Liver (tissue), 3 donors: ENCODE measurements at regions not wholly inside any gene's neighbourhood (a gene's known extent, or its start where the extent isn't known, plus 50 kb on each side); places are given as distances from the start of the nearest gene placed in this dataset.

ENCODE experiments used
- ATF3 ChIP-seq: IDR thresholded peaks from 2 replicates; pipeline ENCODE4 v1.6.1; 2016; ENCODE audit warnings: antibody characterized with exemption
- CTCF ChIP-seq: fragments of 150-350 bp; IDR thresholded peaks from 2 replicates; pipeline ENCODE4 v1.5.1; 2017; ENCODE audit warnings: improper control_type of control experiment, low read depth, low read length; ENCODE audit not compliant: missing input control
- FOXA2 ChIP-seq: IDR thresholded peaks from 2 replicates; pipeline ENCODE4 v1.6.1; 2016; ENCODE audit warnings: antibody characterized with exemption
- HNF4A ChIP-seq, 2 donors: conservative IDR thresholded peaks; 2 replicates each; pipeline ENCODE4 v1.6.1; 2016; ENCODE audit warnings: antibody characterized with exemption in 2 of 2, mild to moderate bottlenecking in 2 of 2
- RAD21 ChIP-seq, 2 donors: IDR thresholded peaks; 2 replicates each; pipeline ENCODE4 v1.6.1; 2016; ENCODE audit warnings: antibody characterized with exemption in 2 of 2, mild to moderate bottlenecking in 2 of 2
- REST ChIP-seq: IDR thresholded peaks from 2 replicates; pipeline ENCODE4 v1.6.1; 2016; ENCODE audit warnings: antibody characterized with exemption, mild to moderate bottlenecking
- SP1 ChIP-seq: IDR thresholded peaks from 2 replicates; pipeline ENCODE4 v1.6.1; 2018; ENCODE audit warnings: antibody characterized with exemption, mild to moderate bottlenecking
- TAF1 ChIP-seq: conservative IDR thresholded peaks from 2 replicates; pipeline ENCODE4 v1.6.1; 2016; ENCODE audit warnings: antibody characterized with exemption, mild to moderate bottlenecking
- YY1 ChIP-seq: IDR thresholded peaks from 2 replicates; pipeline ENCODE4 v1.6.1; 2016; ENCODE audit warnings: antibody characterized with exemption, mild to moderate bottlenecking
- donor health status: healthy.
- donor health status: healthy.

GRCh38 chr1:166353213-166353612 is 186.4 kb upstream of the FAM78B start:
- no peak for TF ChIP-seq CTCF
- no peak for TF ChIP-seq YY1
- no peak for TF ChIP-seq HNF4A (conservative IDR thresholded peaks at IDR 0.05)
- no peak for TF ChIP-seq ATF3
- TF ChIP-seq RAD21 (IDR thresholded peaks at IDR 0.05) = no peak
- no peak for TF ChIP-seq SP1
- TF ChIP-seq FOXA2 = no peak
- TF ChIP-seq TAF1 = no peak
- TF ChIP-seq REST = no peak
